ENCODE measurements at regions not wholly inside any gene's neighbourhood (a gene's known extent, or its start where the extent isn't known, plus 50 kb on each side); places are given as distances from the start of the nearest gene placed in this dataset.

GRCh38 chr6:6886171-6886885 is 221.4 kb upstream of the RREB1 start:
- no peak for TF ChIP-seq CTCF (IDR thresholded peaks at IDR 0.05)

GRCh38 chr6:6886886-6887285 is 220.9 kb upstream of the RREB1 start:
- no peak for TF ChIP-seq CTCF (IDR thresholded peaks at IDR 0.05)

GRCh38 chr6:6889601-6890000 is 218.2 kb upstream of the RREB1 start:
- TF ChIP-seq CTCF (IDR thresholded peaks at IDR 0.05), result no peak

- TF ChIP-seq CTCF (IDR thresholded peaks at IDR 0.05), result no peak
Observed at GRCh38 chr6:6890400-6890858, 217.3 kb upstream of the RREB1 start.

GRCh38 chr6:6891125-6891721 is 216.5 kb upstream of the RREB1 start:
- TF ChIP-seq CTCF (IDR thresholded peaks at IDR 0.05), result no peak

GRCh38 chr6:6891949-6892461 is 215.8 kb upstream of the RREB1 start:
- TF ChIP-seq CTCF (IDR thresholded peaks at IDR 0.05), result no peak

GRCh38 chr6:6892744-6893583 is 214.8 kb upstream of the RREB1 start:
- no peak for TF ChIP-seq CTCF (IDR thresholded peaks at IDR 0.05)
